BLaER1 treated with 17β-estradiol and CSF1 and Interleukin-3, amounts not matched to agents 10 nM and 100 nM (cell line): ENCODE measurements at regions not wholly inside any gene's neighbourhood (a gene's known extent, or its start where the extent isn't known, plus 50 kb on each side); places are given as distances from the start of the nearest gene placed in this dataset.

Experiments used
- H3K27ac ChIP-seq, 11 experiments: shearing (Covaris generic); formaldehyde crosslinking; 2 replicates each; pipeline ENCODE4 v1.8.1; 2022
- H3K27me3 ChIP-seq, 11 experiments: shearing (Covaris generic); formaldehyde crosslinking; 2 replicates each; pipeline ENCODE4 v1.8.1; 2022
- H3K36me3 ChIP-seq, 11 experiments: shearing (Covaris generic); formaldehyde crosslinking; 2 replicates each; pipeline ENCODE4 v1.8.1; 2022
- H3K4me1 ChIP-seq, 10 experiments: shearing (Covaris generic); formaldehyde crosslinking; 2 replicates each; pipeline ENCODE4 v1.8.1; 2022
- H3K4me2 ChIP-seq, 11 experiments: shearing (Covaris generic); formaldehyde crosslinking; 2 replicates each; pipeline ENCODE4 v1.8.1; 2022
- H3K4me3 ChIP-seq, 10 experiments: shearing (Covaris generic); formaldehyde crosslinking; 2 replicates each; pipeline ENCODE4 v1.8.1; 2022
- H3K9ac ChIP-seq, 11 experiments: shearing (Covaris generic); formaldehyde crosslinking; 2 replicates each; pipeline ENCODE4 v1.8.1; 2022
- H3K9me3 ChIP-seq, 11 experiments: shearing (Covaris generic); formaldehyde crosslinking; replicated peaks in 1 of 11; 2 replicates each; pipeline ENCODE4 v1.8.1; 2022
- H4K20me1 ChIP-seq, 11 experiments: shearing (Covaris generic); formaldehyde crosslinking; 2 replicates each; pipeline ENCODE4 v1.8.1; 2022
- Cebpa-rat ChIP-seq, 11 experiments: shearing (Covaris generic); IDR thresholded peaks; 2 replicates each; pipeline ENCODE4 v1.8.1; 2022

DNA sequence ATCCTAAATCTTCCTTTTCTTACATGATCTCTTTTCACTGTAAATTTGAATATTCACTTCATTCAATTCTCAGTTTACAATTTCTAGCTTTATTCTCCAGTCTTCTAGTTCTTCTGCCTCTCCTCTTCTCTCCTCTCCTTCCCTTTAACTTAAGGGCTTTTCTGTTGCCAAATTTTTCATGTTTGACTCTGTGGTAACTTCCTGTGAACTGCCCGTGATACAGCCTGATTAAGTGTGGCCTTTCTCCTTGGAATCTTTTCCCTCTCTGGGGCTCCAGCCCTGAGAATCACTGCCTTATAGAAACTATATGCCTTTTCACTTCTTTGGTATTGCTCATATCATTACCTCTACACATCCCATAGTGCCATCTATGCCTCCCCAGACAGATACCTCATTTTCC, 1923.8 kb upstream of the CELF4 start:
- Histone ChIP-seq H3K27me3 (no peaks in the 10 kb centered on the region), H3K36me3 (no peaks in the 10 kb centered on the region), H3K4me1 (no peaks in the 10 kb centered on the region), H3K4me2 (no peak overlapping the region), H3K9ac (no peak overlapping the region), H3K4me3 (no peak overlapping the region), H4K20me1 (no peaks in the 10 kb centered on the region), H3K9me3 (no peaks in the 10 kb centered on the region), H3K27ac (no peak overlapping the region)
- TF ChIP-seq Cebpa-rat (IDR thresholded peaks at IDR 0.05): no peak

DNA sequence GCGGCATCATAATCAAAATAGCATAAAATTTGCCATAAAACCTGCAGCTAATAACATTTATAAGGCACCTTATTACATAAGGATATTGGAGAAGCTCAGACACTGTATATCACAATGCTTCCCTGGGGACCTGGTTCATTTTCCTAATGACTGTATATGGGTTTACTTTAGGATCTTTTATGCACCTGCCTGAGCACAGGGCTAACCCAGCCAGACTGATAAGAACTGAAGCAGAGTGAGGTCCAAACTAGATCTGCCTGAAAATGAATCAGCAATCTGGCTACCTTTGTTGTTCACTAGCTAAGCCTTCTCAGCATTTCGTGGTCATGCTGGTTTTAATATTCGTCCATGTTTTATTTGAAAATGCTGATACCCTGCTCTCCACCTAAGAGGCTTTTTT, 1922.3 kb upstream of the CELF4 start:
- Histone ChIP-seq H3K4me2 (no peak overlapping the region), H3K36me3 (no peaks in the 10 kb centered on the region), H3K4me1 (no peaks in the 10 kb centered on the region), H3K27ac (no peak overlapping the region), H3K4me3 (no peak overlapping the region), H3K9ac (no peak overlapping the region), H3K27me3 (no peaks in the 10 kb centered on the region), H3K9me3 (no peaks in the 10 kb centered on the region), H4K20me1 (no peaks in the 10 kb centered on the region)
- no peak for TF ChIP-seq Cebpa-rat (IDR thresholded peaks at IDR 0.05)

DNA sequence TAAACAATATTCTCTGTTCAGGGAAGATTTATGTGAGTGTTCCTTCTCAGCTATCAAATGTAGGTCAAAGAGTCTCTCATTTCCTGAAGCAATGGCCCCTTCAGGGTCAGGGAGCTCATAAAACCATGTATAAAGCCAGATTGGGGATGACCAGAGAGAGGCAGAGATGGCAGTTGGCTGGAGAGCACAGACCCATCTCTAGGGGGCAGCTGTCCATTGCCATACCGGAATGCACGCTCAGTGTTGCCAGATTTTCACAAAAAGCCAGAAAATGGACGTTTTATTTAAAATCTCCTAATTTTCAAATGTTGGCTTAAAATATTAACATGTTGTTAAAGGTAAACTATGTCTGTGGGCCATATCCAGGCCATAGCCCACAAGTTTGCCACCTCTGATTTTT, 1920.7 kb upstream of the CELF4 start:
- Histone ChIP-seq H3K27me3 (no peaks in the 10 kb centered on the region), H3K36me3 (no peaks in the 10 kb centered on the region), H3K4me2 (no peak overlapping the region), H3K9ac (no peak overlapping the region), H4K20me1 (no peaks in the 10 kb centered on the region), H3K9me3 (no peaks in the 10 kb centered on the region), H3K27ac (no peak overlapping the region), H3K4me1 (no peaks in the 10 kb centered on the region), H3K4me3 (no peak overlapping the region)
- TF ChIP-seq Cebpa-rat (IDR thresholded peaks at IDR 0.05): no peak

DNA sequence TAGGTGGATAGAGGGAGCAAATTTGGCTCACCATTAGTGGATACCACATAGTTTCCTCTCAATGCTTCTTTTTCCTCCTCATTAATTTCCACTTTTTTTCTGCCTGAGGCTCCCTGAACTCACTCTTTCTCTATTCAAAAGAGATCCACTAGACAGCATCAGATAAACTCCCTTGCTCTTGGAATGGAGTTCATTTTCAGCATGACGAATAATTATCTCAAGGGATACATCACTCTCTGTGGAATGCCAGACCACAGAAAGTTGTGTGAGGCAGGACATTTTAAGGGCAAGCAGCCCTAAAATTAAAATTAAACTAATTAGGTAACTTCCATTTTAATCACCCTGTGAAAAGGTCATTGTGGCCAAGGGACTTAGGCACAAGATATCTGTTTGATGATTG, 1920.1 kb upstream of the CELF4 start:
- Histone ChIP-seq H4K20me1 (no peaks in the 10 kb centered on the region), H3K4me3 (no peak overlapping the region), H3K9me3 (no peaks in the 10 kb centered on the region), H3K27me3 (no peaks in the 10 kb centered on the region), H3K9ac (no peak overlapping the region), H3K36me3 (no peaks in the 10 kb centered on the region), H3K4me1 (no peaks in the 10 kb centered on the region), H3K27ac (no peak overlapping the region), H3K4me2 (no peak overlapping the region)
- no peak for TF ChIP-seq Cebpa-rat (IDR thresholded peaks at IDR 0.05)

DNA sequence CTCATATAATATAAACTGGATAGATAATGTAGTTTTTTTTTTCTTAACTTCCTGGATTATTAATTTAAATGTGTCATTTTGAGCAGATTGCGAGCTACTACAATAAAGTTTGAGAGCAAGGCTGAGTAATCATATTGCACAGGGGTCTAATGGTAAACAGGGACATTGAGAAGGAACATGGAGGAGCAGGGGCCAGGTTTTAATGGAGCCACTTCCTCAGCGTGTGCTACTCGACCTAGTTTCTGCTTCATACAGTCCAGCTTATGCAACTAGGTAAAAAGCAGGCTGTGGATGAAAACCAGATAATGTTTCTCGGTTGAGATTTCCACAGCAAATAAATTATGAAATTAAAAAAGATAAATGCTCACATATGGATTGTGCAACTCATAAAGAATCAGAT, 1915.7 kb upstream of the CELF4 start:
- Histone ChIP-seq H3K4me2 (no peak overlapping the region), H3K36me3 (no peaks in the 10 kb centered on the region), H3K9ac (no peak overlapping the region), H3K27ac (no peak overlapping the region), H3K27me3 (no peaks in the 10 kb centered on the region), H3K9me3 (no peaks in the 10 kb centered on the region), H3K4me3 (no peak overlapping the region), H4K20me1 (no peaks in the 10 kb centered on the region), H3K4me1 (no peaks in the 10 kb centered on the region)
- TF ChIP-seq Cebpa-rat (IDR thresholded peaks at IDR 0.05): no peak

DNA sequence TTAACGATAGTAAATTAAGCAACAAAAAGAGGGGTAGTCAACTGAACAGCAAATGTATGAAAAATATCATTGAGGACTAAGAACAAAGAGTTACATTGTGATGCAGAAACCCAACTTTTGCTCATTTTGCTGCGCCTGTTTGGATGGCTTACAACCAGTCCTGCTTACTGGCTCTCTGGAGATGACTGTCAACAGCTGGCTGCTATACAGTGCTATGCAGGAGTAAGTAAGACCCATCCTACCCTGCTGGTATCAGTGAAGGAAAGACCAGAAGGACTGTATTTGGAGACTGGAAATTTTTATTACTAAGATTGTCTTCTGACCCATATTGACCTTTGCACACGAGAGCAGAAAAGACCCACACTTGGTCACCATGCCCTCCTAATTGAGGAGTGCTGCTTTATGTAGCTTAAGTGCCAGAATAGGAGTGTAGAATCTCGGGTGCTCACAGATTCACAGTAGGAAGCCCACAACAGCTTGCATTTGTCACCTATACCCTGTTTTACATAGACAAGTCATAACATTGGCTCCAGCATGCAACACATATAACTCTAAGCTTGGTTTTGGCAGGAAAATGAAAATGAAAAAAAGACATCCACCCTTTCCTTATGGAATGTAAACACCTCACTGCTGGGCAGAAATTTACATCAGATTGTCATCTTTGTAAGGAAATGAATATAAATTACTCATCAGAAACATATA, 1915.0 kb upstream of the CELF4 start:
- Histone ChIP-seq H3K9me3 (no peaks in the 10 kb centered on the region), H3K4me2 (no peak overlapping the region)

DNA sequence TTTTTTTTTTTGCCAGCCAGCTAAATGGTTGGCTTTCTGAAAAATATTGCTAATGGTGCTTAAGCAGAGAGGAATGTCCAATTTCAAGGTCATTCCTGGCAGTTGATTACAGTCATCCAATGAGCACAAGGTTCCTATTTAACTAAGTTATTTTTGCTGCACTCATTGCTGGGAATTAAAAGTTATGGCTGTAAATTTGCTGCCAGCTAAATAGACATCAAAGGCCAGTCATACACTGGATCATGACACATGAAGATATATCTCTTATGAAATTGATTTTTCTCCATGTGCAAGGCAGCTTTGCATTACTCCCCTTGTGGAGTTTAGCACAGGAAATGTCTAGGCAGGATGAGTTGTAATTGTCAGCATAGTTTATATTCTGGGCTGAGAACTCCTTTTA, 1898.4 kb upstream of the CELF4 start:
- Histone ChIP-seq H3K9me3 (peaks cover 0 to 4% (median 0%) of the 10 kb centered on the region in 11 experiments; a peak in 2 of 22 replicates), H3K36me3 (no peaks in the 10 kb centered on the region), H3K4me3 (no peak overlapping the region), H3K4me2 (no peak overlapping the region), H3K9ac (no peak overlapping the region), H3K27me3 (no peaks in the 10 kb centered on the region), H3K27ac (no peak overlapping the region), H3K4me1 (no peaks in the 10 kb centered on the region), H4K20me1 (no peaks in the 10 kb centered on the region)
- TF ChIP-seq Cebpa-rat (IDR thresholded peaks at IDR 0.05): no peak

More for the DNA sequence above, 1915.0 kb upstream of the CELF4 start:
- H3K27me3 ChIP-seq: no peaks in the 10 kb centered on the region
- no peak for TF ChIP-seq Cebpa-rat (IDR thresholded peaks at IDR 0.05)
- no peaks in the 10 kb centered on the region for H3K4me1 ChIP-seq
- no peak overlapping the region for H3K27ac ChIP-seq
- H4K20me1 ChIP-seq: no peaks in the 10 kb centered on the region
- H3K4me3 ChIP-seq: no peak overlapping the region
- no peaks in the 10 kb centered on the region for H3K36me3 ChIP-seq
- H3K9ac ChIP-seq: no peak overlapping the region

DNA sequence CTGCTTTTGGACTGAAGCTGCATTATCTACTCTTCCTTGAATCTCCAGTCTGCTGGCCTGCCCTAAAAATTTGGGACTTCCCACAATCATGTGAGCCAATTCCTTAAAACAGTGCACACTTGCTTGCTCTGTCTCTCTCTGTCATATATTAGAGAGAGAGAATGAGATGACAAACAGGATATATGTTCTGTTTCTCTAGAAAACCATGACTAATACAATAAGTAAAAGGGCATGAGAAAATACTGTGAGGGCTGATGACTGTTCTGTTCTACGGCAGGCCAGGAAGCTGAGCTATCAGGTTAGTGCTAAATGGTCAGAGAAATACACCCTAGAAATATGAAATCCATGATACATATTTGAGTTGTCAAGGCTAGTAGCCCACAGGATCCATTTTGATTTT, 1896.8 kb upstream of the CELF4 start:
- no peak for TF ChIP-seq Cebpa-rat (IDR thresholded peaks at IDR 0.05)
- H4K20me1 ChIP-seq: no peaks in the 10 kb centered on the region
- H3K9ac ChIP-seq: no peak overlapping the region
- no peak overlapping the region for H3K4me3 ChIP-seq
- H3K27me3 ChIP-seq: no peaks in the 10 kb centered on the region
- no peak overlapping the region for H3K27ac ChIP-seq
- peaks cover 0 to 7% (median 0%) of the 10 kb centered on the region in 11 experiments; a peak in 4 of 22 replicates for H3K9me3 ChIP-seq
- no peaks in the 10 kb centered on the region for H3K36me3 ChIP-seq
- H3K4me1 ChIP-seq: no peaks in the 10 kb centered on the region
- no peak overlapping the region for H3K4me2 ChIP-seq

DNA sequence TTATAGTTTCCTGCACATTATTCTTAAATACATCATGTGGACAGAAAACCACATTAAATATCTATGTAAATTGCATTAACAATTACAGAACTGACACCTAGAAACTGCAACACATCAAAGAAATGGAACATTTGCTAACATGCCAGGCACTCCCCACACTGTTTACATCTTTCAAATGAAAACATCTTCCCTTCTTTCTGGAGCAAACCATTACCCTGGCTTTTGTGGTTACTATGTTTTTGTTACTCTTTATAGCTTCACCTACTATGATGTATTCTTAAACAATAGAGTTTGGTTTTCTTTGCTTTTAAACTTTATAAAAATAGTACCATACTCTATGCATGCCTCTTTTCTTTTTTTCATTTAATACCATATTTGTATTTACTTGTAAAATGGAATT, 1894.5 kb upstream of the CELF4 start:
- no peak for TF ChIP-seq Cebpa-rat (IDR thresholded peaks at IDR 0.05)
- no peaks in the 10 kb centered on the region for H3K36me3 ChIP-seq
- H3K4me2 ChIP-seq: no peak overlapping the region
- no peaks in the 10 kb centered on the region for H4K20me1 ChIP-seq
- no peak overlapping the region for H3K9ac ChIP-seq
- no peak overlapping the region for H3K27ac ChIP-seq
- H3K9me3 ChIP-seq: peaks cover 0 to 7% (median 0%) of the 10 kb centered on the region in 11 experiments; a peak in 4 of 22 replicates
- no peaks in the 10 kb centered on the region for H3K4me1 ChIP-seq
- H3K27me3 ChIP-seq: no peaks in the 10 kb centered on the region
- H3K4me3 ChIP-seq: no peak overlapping the region

DNA sequence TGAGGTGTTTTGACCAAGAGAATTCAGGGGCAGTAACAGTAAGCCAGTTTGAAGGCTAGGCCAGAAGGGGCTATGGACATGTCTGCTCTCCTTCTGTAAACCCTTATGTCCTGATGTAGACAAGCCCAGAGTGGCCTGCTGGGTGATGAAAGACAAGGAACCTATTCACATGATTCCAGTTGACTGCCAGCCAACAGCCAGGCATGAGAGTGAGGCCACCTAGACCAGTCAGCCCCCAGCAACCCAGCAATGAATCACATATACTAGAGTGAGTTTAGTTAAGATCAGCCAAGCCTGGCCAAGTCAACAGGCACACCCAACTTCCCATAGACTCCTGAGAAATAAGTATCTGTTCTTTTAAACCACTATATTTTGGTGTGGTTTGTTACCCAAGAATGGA, 1889.7 kb upstream of the CELF4 start:
- no peak for TF ChIP-seq Cebpa-rat (IDR thresholded peaks at IDR 0.05)
- Histone ChIP-seq H3K9me3 (peaks cover 0 to 7% (median 0%) of the 10 kb centered on the region in 11 experiments; a peak in 2 of 22 replicates), H3K9ac (no peak overlapping the region), H3K27ac (no peak overlapping the region), H3K27me3 (no peaks in the 10 kb centered on the region), H3K36me3 (no peaks in the 10 kb centered on the region), H3K4me3 (no peak overlapping the region), H4K20me1 (no peaks in the 10 kb centered on the region), H3K4me2 (no peak overlapping the region), H3K4me1 (peaks cover 0 to 8% (median 0%) of the 10 kb centered on the region in 10 experiments; a peak in 3 of 20 replicates)
